ENCODE measurements at regions not wholly inside any gene's neighbourhood (a gene's known extent, or its start where the extent isn't known, plus 50 kb on each side); places are given as distances from the start of the nearest gene placed in this dataset.
"Not testable (repeated sequence)": the region's sequence is repeated elsewhere in the genome, so short reads cannot be mapped to it uniquely, and the experiment has no call there.

- H3K36me3 ChIP-seq (ENCODE audit: insufficient read depth, low read length); H2AFZ ChIP-seq (ENCODE audit: low read length, unreplicated experiment); H3K27ac ChIP-seq (ENCODE audit: low read depth, low read length); H3K27me3 ChIP-seq (ENCODE audit: insufficient read depth, low read length); H3K79me2 ChIP-seq (ENCODE audit: control insufficient read depth, insufficient read depth, low read length, unreplicated experiment); H3K4me1 ChIP-seq (ENCODE audit: control insufficient read depth, insufficient read depth, low read length, unreplicated experiment); H3K4me3 ChIP-seq (ENCODE audit: low read depth, low read length): not testable (repeated sequence)
Observed at GRCh38 chr5:176018598-176018997, 50.5 kb upstream of the THOC3 start.

- not testable (repeated sequence) for H3K79me2 ChIP-seq (ENCODE audit: control insufficient read depth, insufficient read depth, low read length, unreplicated experiment)
Observed at GRCh38 chr5:176020852-176021251, 52.7 kb upstream of the THOC3 start.

GRCh38 chr5:176023535-176023934 is 55.4 kb upstream of the THOC3 start:
- not testable (repeated sequence) for H2AFZ ChIP-seq (ENCODE audit: low read length, unreplicated experiment); H3K36me3 ChIP-seq (ENCODE audit: insufficient read depth, low read length); H3K4me1 ChIP-seq (ENCODE audit: control insufficient read depth, insufficient read depth, low read length, unreplicated experiment); H3K79me2 ChIP-seq (ENCODE audit: control insufficient read depth, insufficient read depth, low read length, unreplicated experiment); H3K4me3 ChIP-seq (ENCODE audit: low read depth, low read length); H3K27me3 ChIP-seq (ENCODE audit: insufficient read depth, low read length); H3K27ac ChIP-seq (ENCODE audit: low read depth, low read length)

More at GRCh38 chr5:176020852-176021251, 52.7 kb upstream of the THOC3 start:
- not testable (repeated sequence) for H3K4me3 ChIP-seq (ENCODE audit: low read depth, low read length); H3K4me1 ChIP-seq (ENCODE audit: control insufficient read depth, insufficient read depth, low read length, unreplicated experiment); H3K36me3 ChIP-seq (ENCODE audit: insufficient read depth, low read length); H3K27me3 ChIP-seq (ENCODE audit: insufficient read depth, low read length); H2AFZ ChIP-seq (ENCODE audit: low read length, unreplicated experiment); H3K27ac ChIP-seq (ENCODE audit: low read depth, low read length)

GRCh38 chr5:176029445-176029844 is 61.3 kb upstream of the THOC3 start:
- not testable (repeated sequence) for H2AFZ ChIP-seq (ENCODE audit: low read length, unreplicated experiment); H3K79me2 ChIP-seq (ENCODE audit: control insufficient read depth, insufficient read depth, low read length, unreplicated experiment); H3K4me1 ChIP-seq (ENCODE audit: control insufficient read depth, insufficient read depth, low read length, unreplicated experiment); H3K4me3 ChIP-seq (ENCODE audit: low read depth, low read length); H3K27ac ChIP-seq (ENCODE audit: low read depth, low read length); H3K36me3 ChIP-seq (ENCODE audit: insufficient read depth, low read length); H3K27me3 ChIP-seq (ENCODE audit: insufficient read depth, low read length)

GRCh38 chr5:176030361-176031117 is 62.4 kb upstream of the THOC3 start:
- not testable (repeated sequence) for H2AFZ ChIP-seq (ENCODE audit: low read length, unreplicated experiment); H3K27me3 ChIP-seq (ENCODE audit: insufficient read depth, low read length); H3K4me3 ChIP-seq (ENCODE audit: low read depth, low read length); H3K27ac ChIP-seq (ENCODE audit: low read depth, low read length); H3K36me3 ChIP-seq (ENCODE audit: insufficient read depth, low read length); H3K4me1 ChIP-seq (ENCODE audit: control insufficient read depth, insufficient read depth, low read length, unreplicated experiment); H3K79me2 ChIP-seq (ENCODE audit: control insufficient read depth, insufficient read depth, low read length, unreplicated experiment)

- not testable (repeated sequence) for H3K4me3 ChIP-seq (ENCODE audit: low read depth, low read length); H3K79me2 ChIP-seq (ENCODE audit: control insufficient read depth, insufficient read depth, low read length, unreplicated experiment); H3K27ac ChIP-seq (ENCODE audit: low read depth, low read length); H3K4me1 ChIP-seq (ENCODE audit: control insufficient read depth, insufficient read depth, low read length, unreplicated experiment); H2AFZ ChIP-seq (ENCODE audit: low read length, unreplicated experiment); H3K27me3 ChIP-seq (ENCODE audit: insufficient read depth, low read length); H3K36me3 ChIP-seq (ENCODE audit: insufficient read depth, low read length)
Observed at GRCh38 chr5:176031118-176031510, 63.0 kb upstream of the THOC3 start.

- H3K27ac ChIP-seq (ENCODE audit: low read depth, low read length); H3K27me3 ChIP-seq (ENCODE audit: insufficient read depth, low read length); H2AFZ ChIP-seq (ENCODE audit: low read length, unreplicated experiment); H3K4me1 ChIP-seq (ENCODE audit: control insufficient read depth, insufficient read depth, low read length, unreplicated experiment); H3K79me2 ChIP-seq (ENCODE audit: control insufficient read depth, insufficient read depth, low read length, unreplicated experiment); H3K4me3 ChIP-seq (ENCODE audit: low read depth, low read length); H3K36me3 ChIP-seq (ENCODE audit: insufficient read depth, low read length): not testable (repeated sequence)
Observed at GRCh38 chr5:176033186-176033585, 65.1 kb upstream of the THOC3 start.

- not testable (repeated sequence) for H2AFZ ChIP-seq (ENCODE audit: low read length, unreplicated experiment); H3K4me3 ChIP-seq (ENCODE audit: low read depth, low read length); H3K4me1 ChIP-seq (ENCODE audit: control insufficient read depth, insufficient read depth, low read length, unreplicated experiment); H3K36me3 ChIP-seq (ENCODE audit: insufficient read depth, low read length); H3K27me3 ChIP-seq (ENCODE audit: insufficient read depth, low read length); H3K27ac ChIP-seq (ENCODE audit: low read depth, low read length); H3K79me2 ChIP-seq (ENCODE audit: control insufficient read depth, insufficient read depth, low read length, unreplicated experiment)
Observed at GRCh38 chr5:176034407-176035200, 66.5 kb upstream of the THOC3 start.

GRCh38 chr5:176035201-176035530 is 67.1 kb upstream of the THOC3 start:
- not testable (repeated sequence) for H2AFZ ChIP-seq (ENCODE audit: low read length, unreplicated experiment); H3K27ac ChIP-seq (ENCODE audit: low read depth, low read length); H3K4me1 ChIP-seq (ENCODE audit: control insufficient read depth, insufficient read depth, low read length, unreplicated experiment)

GRCh38 chr5:176035816-176036308 is 67.7 kb upstream of the THOC3 start:
- H3K4me1 ChIP-seq (ENCODE audit: control insufficient read depth, insufficient read depth, low read length, unreplicated experiment); H3K79me2 ChIP-seq (ENCODE audit: control insufficient read depth, insufficient read depth, low read length, unreplicated experiment); H3K4me3 ChIP-seq (ENCODE audit: low read depth, low read length); H3K36me3 ChIP-seq (ENCODE audit: insufficient read depth, low read length); H2AFZ ChIP-seq (ENCODE audit: low read length, unreplicated experiment); H3K27ac ChIP-seq (ENCODE audit: low read depth, low read length): not testable (repeated sequence)
- 0 out of 2 replicates have a peak, but pooled peaks cover 11% of the 10 kb centered on the region for H3K27me3 ChIP-seq (ENCODE audit: insufficient read depth, low read length)

More at GRCh38 chr5:176035201-176035530, 67.1 kb upstream of the THOC3 start:
- not testable (repeated sequence) for H3K36me3 ChIP-seq (ENCODE audit: insufficient read depth, low read length); H3K4me3 ChIP-seq (ENCODE audit: low read depth, low read length); H3K79me2 ChIP-seq (ENCODE audit: control insufficient read depth, insufficient read depth, low read length, unreplicated experiment)
- 0 out of 2 replicates have a peak, but pooled peaks cover 11% of the 10 kb centered on the region for H3K27me3 ChIP-seq (ENCODE audit: insufficient read depth, low read length)

- H3K36me3 ChIP-seq (ENCODE audit: insufficient read depth, low read length); H2AFZ ChIP-seq (ENCODE audit: low read length, unreplicated experiment); H3K4me1 ChIP-seq (ENCODE audit: control insufficient read depth, insufficient read depth, low read length, unreplicated experiment); H3K79me2 ChIP-seq (ENCODE audit: control insufficient read depth, insufficient read depth, low read length, unreplicated experiment); H3K27ac ChIP-seq (ENCODE audit: low read depth, low read length); H3K4me3 ChIP-seq (ENCODE audit: low read depth, low read length): not testable (repeated sequence)
- 0 out of 2 replicates have a peak, but pooled peaks cover 11% of the 10 kb centered on the region for H3K27me3 ChIP-seq (ENCODE audit: insufficient read depth, low read length)
Observed at GRCh38 chr5:176036391-176036790, 68.3 kb upstream of the THOC3 start.

Measured in ACC112 (cell line).